GM21381 (cell line): ENCODE measurements at regions not wholly inside any gene's neighbourhood (a gene's known extent, or its start where the extent isn't known, plus 50 kb on each side); places are given as distances from the start of the nearest gene placed in this dataset.
"Not testable (repeated sequence)": the region's sequence is repeated elsewhere in the genome, so short reads cannot be mapped to it uniquely, and the experiment has no call there.

ENCODE experiments used
- ATAC-seq: cut with Tn5 transposase; IDR thresholded peaks from one replicate; pipeline ENCODE4 v1.9.1; 2021; ENCODE audit warnings: mild to moderate bottlenecking, moderate library complexity; ENCODE audit not compliant: unreplicated experiment

- no peak for ATAC-seq
Measured at GRCh38 chr21:35448876-35449599, 399.9 kb upstream of the RUNX1 start.

- ATAC-seq = no peak
Measured at GRCh38 chr21:35444391-35444790, 395.3 kb upstream of the RUNX1 start.

GRCh38 chr21:35441868-35442582, 392.9 kb upstream of the RUNX1 start:
- ATAC-seq = no peak

GRCh38 chr21:35438643-35439404, 389.7 kb upstream of the RUNX1 start:
- ATAC-seq = no peak

- ATAC-seq = no peak
Measured at GRCh38 chr21:35437941-35438340, 388.8 kb upstream of the RUNX1 start.

- ATAC-seq = no peak
Measured at GRCh38 chr21:35436899-35437298, 387.8 kb upstream of the RUNX1 start.

GRCh38 chr21:35432601-35433000, 383.5 kb upstream of the RUNX1 start:
- ATAC-seq = not testable (repeated sequence)

GRCh38 chr21:35430260-35430659, 381.2 kb upstream of the RUNX1 start:
- no peak for ATAC-seq

GRCh38 chr21:35428937-35429336, 379.8 kb upstream of the RUNX1 start:
- ATAC-seq = no peak

- no peak for ATAC-seq
Measured at GRCh38 chr21:35428489-35428888, 379.4 kb upstream of the RUNX1 start.

- ATAC-seq = no peak
Measured at GRCh38 chr21:35428001-35428320, 378.9 kb upstream of the RUNX1 start.

- no peak for ATAC-seq
Measured at GRCh38 chr21:35427320-35428000, 378.4 kb upstream of the RUNX1 start.

- no peak for ATAC-seq
Measured at GRCh38 chr21:35426897-35427296, 377.8 kb upstream of the RUNX1 start.

GRCh38 chr21:35426469-35426868, 377.4 kb upstream of the RUNX1 start:
- no peak for ATAC-seq

GRCh38 chr21:35424122-35424521, 375.0 kb upstream of the RUNX1 start:
- ATAC-seq = no peak

- no peak for ATAC-seq
Measured at GRCh38 chr21:35423709-35424108, 374.6 kb upstream of the RUNX1 start.

- no peak for ATAC-seq
Measured at GRCh38 chr21:35422011-35422410, 372.9 kb upstream of the RUNX1 start.

GRCh38 chr21:35421221-35421620, 372.1 kb upstream of the RUNX1 start:
- no peak for ATAC-seq

- no peak for ATAC-seq
Measured at GRCh38 chr21:35420656-35421055, 371.6 kb upstream of the RUNX1 start.

- no peak for ATAC-seq
Measured at GRCh38 chr21:35417762-35418161, 368.7 kb upstream of the RUNX1 start.

GRCh38 chr21:35416866-35417489, 367.9 kb upstream of the RUNX1 start:
- ATAC-seq = no peak
